ENCODE measurements at regions not wholly inside any gene's neighbourhood (a gene's known extent, or its start where the extent isn't known, plus 50 kb on each side); places are given as distances from the start of the nearest gene placed in this dataset.

DNA sequence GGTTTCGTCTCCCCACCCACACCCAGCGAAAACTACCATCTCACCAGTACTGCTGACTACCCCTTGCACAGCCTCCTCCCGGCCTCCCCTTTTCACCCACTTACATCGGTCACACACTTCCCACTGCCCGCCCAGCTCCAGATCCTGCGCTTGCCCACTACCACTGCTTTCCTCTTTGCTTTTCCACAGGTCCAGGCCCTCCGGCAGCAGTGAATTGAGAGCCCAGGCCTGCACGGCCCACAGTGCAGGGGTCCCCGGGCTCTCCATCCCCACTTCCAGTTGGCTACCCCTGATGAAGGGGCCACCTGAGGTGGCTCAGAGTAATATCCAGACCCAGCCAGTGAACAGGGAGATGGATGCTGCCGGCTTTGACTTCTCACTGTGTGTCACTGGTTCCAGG, 120.2 kb upstream of the FSTL4 start:
- no peak for DNase-seq

DNA sequence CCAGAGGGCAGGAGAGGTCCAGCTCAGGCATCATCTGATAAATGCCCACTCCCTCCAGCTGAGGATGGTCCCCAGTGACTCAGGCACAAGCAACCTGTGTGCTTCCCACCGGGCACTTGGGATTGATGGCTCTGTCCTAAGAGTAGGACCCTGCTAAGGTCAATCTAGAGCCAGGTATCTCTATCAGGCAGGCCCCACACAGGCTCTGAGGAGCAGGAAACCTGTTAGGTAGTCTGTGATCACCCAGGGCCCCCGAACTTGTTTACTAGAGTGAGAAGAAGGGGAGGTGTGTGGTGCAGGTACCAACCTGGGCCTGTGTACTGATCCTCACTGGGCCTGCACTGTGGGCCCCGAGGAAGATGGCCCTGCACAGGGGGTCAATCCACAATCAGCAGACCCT, 119.6 kb upstream of the FSTL4 start:
- DNase-seq: no peak

DNA sequence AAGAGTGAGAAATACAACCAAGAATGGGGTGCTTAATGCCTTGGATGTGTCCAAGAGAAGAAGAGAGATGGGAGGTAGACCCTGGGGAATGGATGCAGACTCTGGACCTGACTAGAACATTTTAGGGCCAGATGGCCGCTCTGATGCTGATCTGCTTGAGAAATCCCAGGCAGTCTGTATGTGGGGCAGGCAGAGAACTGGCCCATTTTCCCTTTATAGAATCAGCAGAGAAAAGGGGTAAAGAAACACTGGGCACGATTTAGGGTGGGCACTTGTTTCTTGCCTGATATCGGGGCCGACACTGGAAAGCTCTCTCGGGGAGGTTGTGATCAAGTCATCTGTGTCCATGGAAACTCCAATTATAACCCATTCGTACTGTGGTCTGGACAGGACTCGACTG, 118.5 kb upstream of the FSTL4 start:
- no peak for DNase-seq

DNA sequence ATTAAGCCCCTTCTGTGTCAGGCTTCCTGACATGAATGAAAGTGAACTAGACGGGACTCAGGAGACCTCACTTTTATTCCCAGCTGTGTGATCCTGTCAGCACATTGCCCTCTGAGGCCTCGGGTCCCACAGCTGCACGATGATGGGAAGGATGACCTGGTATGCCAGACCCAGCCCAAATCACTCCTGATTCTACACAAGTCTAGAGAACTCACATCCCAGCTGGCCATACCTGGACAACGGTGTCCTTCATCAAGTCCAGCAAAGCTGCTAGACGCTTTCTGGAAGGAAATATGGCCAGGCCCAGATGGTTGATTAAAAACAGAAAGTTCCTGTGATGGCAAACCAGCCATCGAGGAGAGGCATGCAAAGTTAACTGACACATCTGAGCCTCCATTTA, 118.0 kb upstream of the FSTL4 start:
- DNase-seq: no peak

DNA sequence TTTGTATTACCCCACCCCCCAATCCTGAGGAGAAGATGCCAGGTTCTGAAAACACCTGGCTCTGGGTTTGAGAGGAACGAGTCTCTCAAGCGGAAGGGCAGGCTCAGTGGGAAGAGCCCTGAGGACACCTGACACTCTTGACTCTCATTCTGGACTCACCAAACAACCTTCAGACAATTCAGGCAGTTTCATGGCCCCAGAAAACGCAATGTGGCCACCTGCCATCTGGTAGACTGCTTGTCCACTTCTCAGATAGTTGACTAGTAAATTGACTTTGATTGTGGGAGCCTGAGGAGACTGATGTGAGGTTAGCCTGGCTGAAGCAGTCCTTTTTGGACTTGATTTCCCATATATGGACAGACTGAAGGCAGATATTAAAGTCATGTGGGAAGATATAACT, 117.5 kb upstream of the FSTL4 start:
- DNase-seq: no peak

DNA sequence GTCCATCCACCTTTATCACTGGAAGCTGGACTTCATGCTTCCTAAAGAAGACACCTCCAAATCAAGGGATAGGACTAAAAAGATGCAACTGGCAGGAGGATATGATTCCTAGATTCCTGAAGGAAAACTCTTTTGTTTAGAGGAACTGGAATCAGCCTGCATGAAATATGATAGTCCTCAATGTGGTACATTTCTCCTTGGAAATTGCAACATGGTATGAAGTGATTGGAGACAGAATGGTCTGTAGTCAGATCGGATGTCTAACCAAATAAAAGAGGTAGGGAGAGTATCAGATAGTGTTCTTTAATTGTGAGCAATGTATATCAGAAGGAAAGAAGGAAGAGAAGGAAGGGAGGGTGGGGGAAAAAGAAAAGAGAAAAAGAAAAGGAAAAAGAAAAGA, 116.1 kb upstream of the FSTL4 start:
- no peak for DNase-seq

DNA sequence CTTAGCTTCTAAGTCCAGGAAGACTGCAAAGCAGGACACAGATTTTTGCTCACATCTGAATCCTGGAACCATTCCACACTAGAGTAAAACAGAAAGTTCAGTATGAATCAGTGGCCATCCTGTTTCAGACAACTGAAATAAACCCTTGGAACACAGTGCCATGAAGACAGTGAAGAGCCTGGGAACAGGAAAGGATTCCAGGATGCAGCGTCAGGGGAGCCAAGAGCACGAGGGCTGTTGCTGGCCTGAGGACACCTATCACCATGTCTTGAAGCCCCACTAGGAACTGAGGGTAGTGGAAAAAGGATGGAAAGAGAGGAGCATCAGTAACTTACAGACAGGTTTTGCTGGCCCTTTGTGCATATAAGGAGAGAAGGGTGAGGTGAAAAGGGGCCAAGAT, 115.3 kb upstream of the FSTL4 start:
- DNase-seq: no peak

DNA sequence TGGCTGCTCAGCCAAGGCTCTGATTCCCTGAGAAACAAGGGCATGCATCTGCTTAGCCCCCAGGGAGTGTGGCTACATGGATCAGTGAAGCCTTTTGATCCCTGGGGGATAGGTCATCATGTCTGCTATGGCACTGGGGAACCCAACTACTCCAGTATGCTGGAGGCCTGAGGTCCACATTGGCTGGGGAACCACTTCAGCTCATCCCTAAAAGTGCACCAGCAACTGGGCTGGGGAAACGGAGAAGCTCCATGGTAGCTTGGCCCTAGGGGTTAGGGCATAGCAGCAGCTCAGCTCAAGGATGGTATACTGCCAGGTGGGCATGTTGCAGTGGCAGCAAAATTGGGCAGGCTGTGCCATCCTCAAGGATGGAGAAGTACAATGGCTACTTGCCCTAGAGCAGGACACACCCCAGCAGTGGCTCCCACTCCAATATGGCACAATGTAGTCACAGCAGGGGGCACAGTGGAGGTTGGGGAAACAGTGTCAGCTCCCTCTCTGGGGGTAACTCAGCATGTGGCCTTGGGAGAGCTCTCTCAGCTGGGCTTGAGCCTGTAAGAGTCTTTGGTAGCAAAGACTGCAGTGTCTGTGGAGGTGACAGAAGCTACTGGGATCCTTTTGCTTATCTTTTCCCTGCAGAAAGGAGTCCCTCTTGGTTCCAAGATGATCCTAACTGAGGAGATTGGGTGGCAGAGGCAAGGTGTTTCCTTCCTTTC, 111.5 kb upstream of the FSTL4 start:
- no peak for DNase-seq

DNA sequence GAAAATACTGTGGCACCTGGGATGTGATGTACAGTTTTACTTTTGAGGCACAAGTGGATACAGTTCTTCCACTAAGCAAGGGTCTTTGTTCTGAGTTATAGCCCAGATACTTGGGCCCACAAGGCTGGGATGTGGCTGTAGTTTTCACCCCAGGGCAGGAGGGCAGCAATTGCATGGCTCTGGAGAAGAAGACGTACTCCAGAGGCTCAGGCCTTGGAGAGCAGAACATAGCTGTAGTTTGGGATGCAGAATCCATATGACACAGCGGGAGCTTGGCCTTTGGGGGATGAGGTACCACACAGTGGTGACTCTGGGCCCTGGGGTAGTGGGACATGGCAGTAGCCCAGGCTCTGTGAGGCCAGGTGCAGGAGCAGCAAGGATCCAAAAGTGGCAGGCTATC, 110.8 kb upstream of the FSTL4 start:
- no peak for DNase-seq

DNA sequence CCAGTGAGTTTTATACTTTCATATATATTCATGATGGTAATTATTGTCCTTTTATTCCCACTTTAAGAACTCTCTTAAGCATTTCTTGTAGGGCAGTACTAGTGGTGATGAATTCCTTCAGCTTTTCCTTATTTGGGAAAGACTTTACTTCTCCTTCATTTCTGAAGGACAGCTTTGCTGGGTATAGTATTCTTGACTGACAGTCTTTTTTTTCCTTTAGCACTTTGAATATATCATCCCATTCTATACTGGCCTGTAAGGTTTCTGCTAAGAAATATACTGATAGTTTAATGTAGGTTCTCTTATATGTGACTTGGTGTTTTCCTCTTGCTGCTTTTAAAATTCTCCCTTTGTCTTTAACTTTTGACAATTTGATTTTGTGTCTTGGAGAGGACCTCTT, 109.0 kb upstream of the FSTL4 start:
- DNase-seq: no peak

DNA sequence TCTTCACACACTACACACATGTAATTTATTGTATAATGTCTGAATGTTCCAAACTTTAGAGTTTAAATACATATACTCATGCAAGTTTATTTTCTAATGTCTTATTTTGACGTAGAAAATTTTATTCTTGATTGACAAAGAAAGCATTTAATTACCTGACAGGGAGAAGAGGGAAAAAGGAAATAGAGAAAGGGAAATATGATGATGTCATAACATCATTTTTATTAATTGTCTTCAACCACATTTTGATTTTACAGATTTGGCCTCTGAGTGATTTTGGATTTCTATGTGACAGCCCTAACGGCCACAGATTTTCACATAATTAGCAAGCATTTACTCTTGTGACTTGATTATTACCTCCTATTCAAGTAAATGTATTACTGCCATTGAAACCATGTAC, 106.1 kb upstream of the FSTL4 start:
- DNase-seq: no peak

DNA sequence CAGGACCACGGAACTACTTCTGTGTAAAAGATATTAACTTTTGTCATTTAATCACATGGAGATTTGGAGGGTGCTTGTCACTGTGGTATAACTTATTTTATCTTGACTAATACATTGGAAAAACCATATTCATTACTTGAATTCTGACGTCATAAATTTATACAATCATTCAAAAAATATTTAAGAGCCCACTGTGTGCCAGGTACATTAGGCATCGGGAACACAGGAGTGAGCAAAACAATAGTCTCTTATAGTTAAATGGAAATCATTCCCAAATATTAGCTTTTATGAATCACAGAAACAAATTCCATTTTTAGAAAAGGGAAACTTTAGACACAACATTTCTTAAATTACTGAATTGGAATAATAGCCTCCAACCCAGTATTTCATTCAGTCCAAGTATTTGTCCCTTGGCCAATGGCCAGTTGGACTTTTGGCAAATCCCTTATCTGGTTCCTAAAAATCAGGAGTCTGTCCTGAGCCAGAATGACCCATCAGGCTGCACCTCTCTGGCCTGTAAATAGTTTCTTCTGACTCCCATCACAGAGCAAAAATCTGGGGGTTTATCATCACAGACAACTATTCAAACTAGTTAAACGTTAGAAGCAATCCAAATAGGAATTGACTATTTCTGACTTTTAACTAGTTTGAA, 104.3 kb upstream of the FSTL4 start:
- no peak for DNase-seq

DNA sequence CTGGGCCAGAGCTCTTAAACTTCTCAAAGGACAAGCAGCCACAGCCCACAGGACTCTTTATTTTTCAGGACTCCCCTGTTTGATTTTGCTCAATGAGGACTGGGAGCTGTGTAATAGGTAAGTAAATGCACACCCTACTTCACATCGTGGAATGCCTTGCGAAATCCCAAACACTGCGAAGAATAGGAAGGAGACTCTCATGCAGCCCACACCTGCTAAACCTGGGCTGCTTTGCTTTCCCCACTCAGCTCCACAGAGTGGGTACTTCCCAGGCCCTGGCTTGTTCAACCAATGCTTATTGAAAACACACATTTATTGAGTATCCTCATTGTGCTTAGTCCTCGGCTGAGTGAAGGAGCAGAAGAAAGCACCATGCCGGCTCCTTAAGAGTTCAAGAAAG, 103.3 kb upstream of the FSTL4 start:
- no peak for DNase-seq

DNA sequence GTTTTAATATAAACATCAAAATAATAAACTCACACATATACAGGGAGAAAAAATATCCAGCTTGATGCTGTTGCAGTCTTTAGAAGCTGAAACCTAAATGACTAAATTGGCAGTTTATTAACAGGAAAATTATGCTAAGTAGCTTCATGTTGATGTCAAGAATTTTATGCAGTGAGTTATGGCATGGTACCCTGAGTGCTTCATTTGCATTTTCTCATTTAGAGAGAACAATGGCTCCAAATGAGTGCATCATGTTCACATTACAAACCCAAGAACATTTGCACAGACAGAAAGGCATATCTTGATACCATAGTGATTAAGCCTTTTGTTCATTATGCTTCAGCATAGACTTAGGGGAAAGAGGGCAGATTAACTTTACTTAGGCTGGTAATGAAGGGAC, 102.9 kb upstream of the FSTL4 start:
- DNase-seq: no peak

DNA sequence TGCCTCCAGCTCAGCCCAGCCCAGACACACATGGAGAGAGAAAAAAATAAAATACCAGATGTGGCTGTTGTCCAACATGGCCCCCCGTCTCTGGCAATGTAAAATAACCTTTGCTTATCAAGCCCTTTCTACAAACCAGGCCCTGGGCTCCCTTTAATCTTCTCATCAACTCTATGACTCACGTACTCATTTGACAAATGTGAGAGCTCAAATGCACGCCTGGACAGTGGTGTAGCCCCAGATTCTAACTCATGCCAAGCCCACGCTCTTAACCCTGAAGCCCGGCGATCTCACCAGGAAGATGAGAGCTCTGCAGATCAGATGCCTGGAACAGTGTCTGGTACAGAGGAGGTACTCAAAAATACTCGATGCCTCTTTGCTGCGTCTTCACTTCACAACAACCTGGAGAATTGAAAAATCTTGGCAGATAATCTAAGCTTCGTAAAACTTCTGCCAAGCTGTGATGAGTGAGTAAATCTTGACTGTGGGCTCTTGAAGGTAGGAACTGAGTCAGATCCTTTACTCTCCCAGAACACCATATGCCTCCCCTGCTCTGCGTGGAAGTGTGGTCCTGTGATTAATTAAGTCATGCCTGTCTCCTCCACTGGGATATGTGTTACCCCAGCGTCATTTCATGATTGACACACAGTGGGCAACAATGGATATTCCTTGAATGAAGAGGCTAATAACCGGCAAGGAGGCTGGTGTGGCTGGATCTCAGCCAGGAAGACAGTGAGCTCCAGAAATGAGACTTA, 102.0 kb upstream of the FSTL4 start:
- DNase-seq: no peak

DNA sequence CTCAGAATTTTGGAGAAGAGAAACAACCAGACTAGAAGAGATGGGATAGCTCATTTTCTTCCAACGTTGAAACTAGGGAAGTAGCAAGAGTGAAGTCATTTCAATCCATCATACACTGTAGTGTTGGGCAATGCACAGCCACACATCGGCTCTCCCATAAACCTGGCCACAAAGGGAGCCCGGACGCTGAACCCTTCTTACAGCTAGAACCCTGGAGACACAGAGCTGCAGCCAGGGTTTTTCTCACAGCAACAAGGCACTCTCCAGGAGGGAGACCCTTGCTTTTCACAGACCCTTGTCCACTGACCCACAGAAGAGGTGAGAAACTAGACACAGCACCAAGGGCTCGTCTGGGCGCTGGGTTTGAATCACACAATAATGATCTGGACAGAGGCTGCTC, 101.4 kb upstream of the FSTL4 start:
- DNase-seq: no peak

DNA sequence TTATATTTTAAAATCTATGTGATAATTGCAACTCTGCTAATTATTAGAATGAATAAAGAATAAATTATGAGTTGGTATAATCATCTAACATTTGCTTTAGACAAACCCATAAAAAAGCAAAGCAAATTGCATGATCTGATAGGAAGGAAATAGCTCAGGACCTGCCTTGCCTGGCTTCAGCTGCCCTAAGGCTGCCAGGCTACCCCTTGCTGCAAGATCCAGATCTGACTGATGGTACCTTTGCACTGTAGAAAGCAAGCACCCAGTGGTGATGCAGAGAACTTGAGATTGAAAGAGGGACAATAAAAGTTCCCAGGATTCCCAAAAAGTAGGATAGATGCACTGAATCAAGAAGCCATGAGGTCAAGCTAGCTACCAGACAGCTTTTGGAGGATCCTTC, 100.9 kb upstream of the FSTL4 start:
- DNase-seq: no peak

DNA sequence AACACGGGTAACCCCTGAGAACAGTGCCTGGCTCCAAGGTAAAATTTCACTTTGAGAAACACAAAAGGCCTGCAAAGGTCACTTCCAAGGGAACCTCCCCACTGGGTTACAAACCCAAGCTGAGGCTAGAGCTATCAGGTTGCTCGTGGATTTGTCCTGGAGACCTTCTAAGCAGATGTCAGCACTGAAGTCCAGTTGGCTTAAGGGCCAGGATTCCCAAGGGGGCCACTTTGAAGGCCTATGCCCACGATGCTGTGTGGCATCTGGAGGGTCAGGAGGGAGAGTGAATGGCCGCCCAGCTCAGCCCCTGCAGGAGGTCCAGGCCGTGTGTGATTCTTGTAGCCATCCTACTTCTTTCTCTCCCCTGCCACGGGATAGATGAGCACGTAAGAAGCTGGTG, 100.2 kb upstream of the FSTL4 start:
- DNase-seq: no peak

DNA sequence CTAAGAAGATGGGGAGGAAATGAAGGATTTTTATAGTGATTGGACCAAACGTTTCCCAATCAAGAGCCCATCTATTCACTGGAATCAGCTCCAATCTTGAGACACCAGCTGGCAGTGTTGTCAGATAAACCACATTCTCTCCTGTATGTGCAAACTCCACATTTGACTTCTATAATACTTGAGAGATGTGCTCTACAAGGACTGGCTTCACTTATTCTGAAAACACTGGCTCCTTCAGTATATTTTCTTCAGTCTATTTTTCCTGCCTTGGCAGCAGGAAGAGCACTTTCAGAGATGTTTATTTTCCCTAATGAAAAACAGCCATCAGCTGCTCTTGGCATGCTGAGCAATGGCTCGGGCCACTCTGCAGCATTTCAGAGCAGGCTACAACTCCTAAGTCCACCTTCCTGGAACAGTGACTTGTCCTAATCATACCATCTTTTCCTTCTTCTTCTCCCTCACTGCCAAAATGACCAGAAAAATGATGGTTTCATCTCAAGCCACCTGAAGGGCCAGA, 96.9 kb upstream of the FSTL4 start:
- DNase-seq: no peak

DNA sequence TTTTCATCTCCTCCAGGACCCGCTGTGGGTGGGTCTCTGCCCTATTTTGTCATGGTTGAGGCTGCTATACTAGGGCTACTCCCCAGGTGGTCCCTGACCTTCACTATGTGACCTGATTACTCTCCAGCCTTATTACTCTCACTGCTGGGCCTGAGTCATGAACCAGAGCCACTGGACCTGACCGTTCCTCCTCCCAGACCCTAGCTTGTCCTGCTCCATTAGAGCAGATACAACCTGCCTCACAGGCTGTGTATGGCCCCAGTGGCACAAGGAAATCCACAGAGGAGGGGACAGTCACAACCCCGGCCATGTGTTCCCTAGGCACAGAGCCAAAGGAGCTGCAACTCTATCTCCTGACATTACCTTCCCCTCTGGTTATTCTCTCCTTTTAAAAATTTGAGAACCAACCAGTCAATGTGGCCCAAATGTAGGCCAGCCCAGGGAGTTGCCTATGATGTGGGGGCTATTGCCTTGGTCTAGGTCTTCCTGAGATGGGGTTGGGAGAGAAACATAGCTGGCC, 96.0 kb upstream of the FSTL4 start:
- no peak for DNase-seq

DNA sequence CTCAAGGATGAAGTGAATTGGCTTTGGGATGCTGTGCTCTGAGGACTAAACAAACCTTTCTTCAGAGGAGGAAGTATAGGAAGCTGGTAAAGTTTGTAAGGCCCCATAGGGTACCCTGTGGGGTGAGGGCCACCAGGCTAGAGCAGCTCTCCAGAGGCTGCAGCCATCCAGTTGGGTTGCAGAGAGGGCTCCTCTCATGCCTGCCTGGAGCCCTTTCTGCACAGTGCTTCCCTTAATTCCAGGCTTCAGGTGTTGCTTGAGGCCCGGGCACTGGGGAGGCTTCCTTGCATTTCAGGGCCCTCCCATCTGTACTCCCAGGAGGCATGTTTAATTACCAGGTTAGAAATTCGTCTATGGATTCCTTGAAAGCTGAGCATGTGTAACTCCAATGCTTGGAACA, 95.3 kb upstream of the FSTL4 start:
- DNase-seq: no peak

DNA sequence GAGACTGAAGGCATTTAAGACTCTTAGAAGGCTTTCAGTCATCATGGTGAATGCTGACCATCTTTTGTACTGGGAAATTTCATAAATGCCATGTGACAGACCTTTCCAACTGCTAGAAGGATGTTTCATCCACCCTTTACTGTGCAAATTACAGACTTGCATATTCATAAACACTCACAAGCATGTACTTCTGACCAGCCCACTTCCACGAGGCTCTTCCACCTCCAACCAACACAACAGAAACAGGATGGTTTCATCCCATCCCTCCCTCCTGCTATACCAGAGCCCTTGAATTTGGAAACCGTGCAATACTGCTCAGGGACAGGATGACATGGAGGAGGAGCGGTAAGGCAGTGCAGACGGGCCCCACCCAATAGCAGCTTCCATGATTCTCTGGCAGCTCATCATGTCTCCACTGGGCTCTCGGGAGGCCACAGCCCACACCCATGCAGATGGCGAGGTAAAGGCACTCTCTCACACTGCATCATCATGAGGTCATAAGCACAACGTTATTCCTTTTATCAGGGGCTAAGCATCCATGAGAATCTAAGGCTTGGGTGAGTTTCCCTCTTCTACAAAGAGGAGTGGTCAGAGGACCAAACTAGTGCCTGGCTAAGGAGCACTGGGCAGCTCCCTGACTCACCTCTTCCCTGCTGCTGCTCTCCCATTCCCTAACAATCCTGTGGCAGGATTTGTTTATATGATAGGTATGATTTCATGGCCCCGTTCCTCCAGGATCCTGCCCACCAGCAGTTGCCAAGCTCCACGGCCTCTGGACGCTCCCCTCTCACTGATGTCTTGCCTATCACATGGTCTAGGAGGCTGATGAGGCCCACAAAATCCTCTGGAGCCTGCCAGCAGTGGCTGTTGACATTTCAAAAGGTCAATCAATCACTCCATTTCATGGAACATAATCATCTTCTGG, 94.4 kb upstream of the FSTL4 start:
- DNase-seq: no peak

DNA sequence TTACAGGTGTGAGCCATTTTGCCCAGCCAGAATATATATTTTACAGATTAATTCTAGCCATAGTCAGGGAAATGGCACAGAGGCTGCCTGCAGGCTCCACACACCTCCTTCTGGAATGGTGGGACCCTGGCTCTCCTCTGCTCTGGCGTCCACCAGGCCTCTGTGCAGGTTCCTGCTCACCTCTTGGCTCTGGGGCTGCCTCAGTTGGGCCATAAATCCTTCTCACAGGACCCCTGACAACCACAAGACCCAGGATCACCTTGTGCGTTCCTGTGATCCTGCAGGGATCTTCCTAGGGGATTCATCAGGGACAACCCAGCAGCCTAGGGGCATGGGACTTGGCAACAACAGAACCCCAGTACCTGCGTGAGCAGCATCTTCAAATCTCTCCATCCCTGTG, 93.0 kb upstream of the FSTL4 start:
- no peak for DNase-seq
